ENCODE measurements at regions not wholly inside any gene's neighbourhood (a gene's known extent, or its start where the extent isn't known, plus 50 kb on each side); places are given as distances from the start of the nearest gene placed in this dataset.

- 82 to 89% methylated on average over 1 of the region's 1 CpG for WGBS, 2 experiments (ENCODE audit: low coverage in 1 of 2, low lambda C conversion rate in 2 of 2, missing lambda C conversion rate in 2 of 2)
- Histone ChIP-seq H2AFZ (no peak overlapping the region), H3K9me2 (ENCODE audit: insufficient read depth) (no peaks in the 10 kb centered on the region), H3K27me3 (replicated peaks; ENCODE audit: insufficient read depth) (no peaks in the 10 kb centered on the region), H3K9ac (no peak overlapping the region), H3K9me3 (ENCODE audit: low read depth) (no peaks in the 10 kb centered on the region), H3K36me3 (ENCODE audit: low read depth) (no peaks in the 10 kb centered on the region), H3F3A (ENCODE audit: insufficient read depth) (peaks cover 16% of the 10 kb centered on the region), H3K4me1 (ENCODE audit: insufficient read depth) (peaks cover 19% of the 10 kb centered on the region), H4K20me1 (ENCODE audit: insufficient read depth) (no peaks in the 10 kb centered on the region), H3K4me3 (no peak overlapping the region), H3K27ac (no peak overlapping the region), H3K4me2 (ENCODE audit: unreplicated experiment) (no peak overlapping the region), H3K79me2 (ENCODE audit: insufficient read depth) (no peaks in the 10 kb centered on the region)
- TF ChIP-seq EZH2 (IDR thresholded peaks at IDR 0.05; ENCODE audit: insufficient read depth, poor library complexity, severe bottlenecking) = no peak
- no peak for TF ChIP-seq EZH2phosphoT487 (IDR thresholded peaks at IDR 0.05; ENCODE audit: insufficient read depth, low read depth)
- in situ Hi-C loops (cut with MboI) = no loop called here
- no peak for DNase-seq
These were observed 63.8 kb upstream of the RGMB start for GRCh38 chr5:98709681-98710080.

DNA sequence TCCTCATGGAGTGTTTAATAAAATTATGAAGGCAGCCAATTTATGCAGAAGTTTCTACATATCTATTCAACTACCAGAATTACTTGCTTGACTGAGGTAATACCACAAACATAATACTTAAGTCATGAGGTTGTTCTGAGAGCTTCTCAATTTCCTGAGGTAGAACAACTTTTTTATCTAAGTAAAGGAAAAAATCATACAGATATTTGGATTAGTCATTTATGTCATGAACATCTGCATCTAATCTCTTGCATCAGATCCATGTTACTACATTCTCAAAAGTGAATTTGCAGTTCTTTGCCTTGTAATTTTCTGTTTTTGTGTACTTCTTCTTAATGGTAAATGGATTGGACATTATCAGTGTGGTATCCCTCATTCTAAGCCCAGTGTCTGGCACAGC, 60.4 kb upstream of the RGMB start:
- no peaks in the 10 kb centered on the region for H3K9me2 ChIP-seq (ENCODE audit: insufficient read depth)
- no peak overlapping the region for H3K4me3 ChIP-seq
- H3K27ac ChIP-seq = peak overlapping the region; percentile 56
- H3F3A ChIP-seq (ENCODE audit: insufficient read depth) = peaks cover 16% of the 10 kb centered on the region
- peak; percentile 73 for DNase-seq
- H3K4me2 ChIP-seq (ENCODE audit: unreplicated experiment) = no peak overlapping the region
- H4K20me1 ChIP-seq (ENCODE audit: insufficient read depth) = no peaks in the 10 kb centered on the region
- peak overlapping the region; percentile 57; the same call in 1 of the 2 replicates for H2AFZ ChIP-seq
- no peaks in the 10 kb centered on the region for H3K9me3 ChIP-seq (ENCODE audit: low read depth)
- H3K36me3 ChIP-seq (ENCODE audit: low read depth) = no peaks in the 10 kb centered on the region
- peaks cover 14% of the 10 kb centered on the region for H3K4me1 ChIP-seq (ENCODE audit: insufficient read depth)
- H3K79me2 ChIP-seq (ENCODE audit: insufficient read depth) = no peaks in the 10 kb centered on the region
- no peaks in the 10 kb centered on the region for H3K27me3 ChIP-seq (replicated peaks; ENCODE audit: insufficient read depth)
- no peak overlapping the region for H3K9ac ChIP-seq
- no peak for TF ChIP-seq EZH2phosphoT487 (IDR thresholded peaks at IDR 0.05; ENCODE audit: insufficient read depth, low read depth)
- TF ChIP-seq EZH2 (IDR thresholded peaks at IDR 0.05; ENCODE audit: insufficient read depth, poor library complexity, severe bottlenecking) = no peak
- in situ Hi-C loops (cut with MboI) = no loop called here

DNA sequence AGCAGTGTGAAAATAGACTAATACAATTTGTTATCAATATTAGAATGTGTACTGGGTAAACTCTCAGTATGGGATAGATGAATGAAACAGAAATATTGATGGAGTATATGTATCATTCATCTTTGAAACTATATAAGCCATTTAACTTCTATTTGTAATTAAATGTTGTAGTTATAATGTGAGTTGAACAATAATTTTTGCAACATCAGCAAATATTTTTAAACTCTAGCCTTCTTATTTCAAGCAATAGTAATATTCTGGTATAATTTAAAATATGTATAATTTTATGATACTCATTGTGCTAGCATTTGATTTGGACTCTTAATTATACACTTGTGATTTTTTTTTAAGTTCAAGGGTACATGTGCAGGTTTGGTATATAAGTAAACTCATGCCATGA, 59.6 kb upstream of the RGMB start:
- in situ Hi-C loops (cut with MboI) = no loop called here
- Histone ChIP-seq H3K36me3 (ENCODE audit: low read depth) (no peaks in the 10 kb centered on the region), H3K27ac (no peak overlapping the region), H4K20me1 (ENCODE audit: insufficient read depth) (no peaks in the 10 kb centered on the region), H3K4me3 (no peak overlapping the region), H3F3A (ENCODE audit: insufficient read depth) (peaks cover 16% of the 10 kb centered on the region), H3K9me3 (ENCODE audit: low read depth) (no peaks in the 10 kb centered on the region), H3K9me2 (ENCODE audit: insufficient read depth) (no peaks in the 10 kb centered on the region), H3K27me3 (replicated peaks; ENCODE audit: insufficient read depth) (no peaks in the 10 kb centered on the region), H3K4me1 (ENCODE audit: insufficient read depth) (peaks cover 14% of the 10 kb centered on the region), H3K4me2 (ENCODE audit: unreplicated experiment) (no peak overlapping the region), H3K79me2 (ENCODE audit: insufficient read depth) (no peaks in the 10 kb centered on the region), H2AFZ (no peak overlapping the region), H3K9ac (no peak overlapping the region)
- no peak for TF ChIP-seq EZH2 (IDR thresholded peaks at IDR 0.05; ENCODE audit: insufficient read depth, poor library complexity, severe bottlenecking)
- no peak for TF ChIP-seq EZH2phosphoT487 (IDR thresholded peaks at IDR 0.05; ENCODE audit: insufficient read depth, low read depth)
- no peak for DNase-seq

GRCh38 chr5:98714710-98715288, 58.7 kb upstream of the RGMB start:
- Histone ChIP-seq H3K27me3 (replicated peaks; ENCODE audit: insufficient read depth) (no peaks in the 10 kb centered on the region), H2AFZ (no peak overlapping the region), H3K9ac (no peak overlapping the region), H3F3A (ENCODE audit: insufficient read depth) (peaks cover 16% of the 10 kb centered on the region), H3K27ac (no peak overlapping the region), H3K4me3 (no peak overlapping the region), H3K79me2 (ENCODE audit: insufficient read depth) (no peaks in the 10 kb centered on the region), H3K9me2 (ENCODE audit: insufficient read depth) (no peaks in the 10 kb centered on the region), H3K4me1 (ENCODE audit: insufficient read depth) (peaks cover 14% of the 10 kb centered on the region), H4K20me1 (ENCODE audit: insufficient read depth) (no peaks in the 10 kb centered on the region), H3K9me3 (ENCODE audit: low read depth) (no peaks in the 10 kb centered on the region), H3K36me3 (ENCODE audit: low read depth) (no peaks in the 10 kb centered on the region), H3K4me2 (ENCODE audit: unreplicated experiment) (no peak overlapping the region)
- no peak for DNase-seq
- in situ Hi-C loops (cut with MboI) = no loop called here
- 33 to 34% methylated on average over 3 of the region's 3 CpGs for WGBS, 2 experiments (ENCODE audit: low coverage in 1 of 2, low lambda C conversion rate in 2 of 2, missing lambda C conversion rate in 2 of 2)
- no peak for TF ChIP-seq EZH2phosphoT487 (IDR thresholded peaks at IDR 0.05; ENCODE audit: insufficient read depth, low read depth)

Measured in GM23248 (cell line).